WI38 (cell line): ENCODE measurements at regions not wholly inside any gene's neighbourhood (a gene's known extent, or its start where the extent isn't known, plus 50 kb on each side); places are given as distances from the start of the nearest gene placed in this dataset.

Source experiments
- H3K4me3 ChIP-seq: 2 replicates; pipeline ENCODE4 v1.5.1; 2011; ENCODE audit warnings: low read depth, mild to moderate bottlenecking, control low read depth, low read length
- CTCF ChIP-seq: IDR thresholded peaks from 2 replicates; pipeline ENCODE4 v1.5.1; 2012; ENCODE audit warnings: low read depth, mild to moderate bottlenecking, control low read depth, low read length

DNA sequence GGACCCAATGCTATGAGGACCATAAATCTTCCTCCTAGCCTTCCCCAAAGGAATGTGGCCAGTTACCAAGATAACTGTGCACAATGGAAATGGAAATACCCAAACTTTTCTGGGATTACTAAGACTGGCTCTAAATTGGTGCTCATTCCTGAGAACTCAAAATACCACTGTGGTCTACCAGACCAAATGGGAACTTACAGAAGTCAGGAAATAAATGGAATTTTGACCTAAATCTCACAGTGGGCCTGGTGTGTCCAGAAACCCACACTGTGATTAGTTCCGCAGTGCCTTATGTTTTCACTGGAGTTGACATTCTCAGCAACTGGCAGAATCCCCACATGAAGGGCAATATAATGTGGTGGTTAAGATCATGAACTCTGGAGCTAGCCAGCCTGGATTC is 99.4 kb upstream of the ZC3H12C start:
- TF ChIP-seq CTCF, result no peak
- no peak overlapping the region for H3K4me3 ChIP-seq

DNA sequence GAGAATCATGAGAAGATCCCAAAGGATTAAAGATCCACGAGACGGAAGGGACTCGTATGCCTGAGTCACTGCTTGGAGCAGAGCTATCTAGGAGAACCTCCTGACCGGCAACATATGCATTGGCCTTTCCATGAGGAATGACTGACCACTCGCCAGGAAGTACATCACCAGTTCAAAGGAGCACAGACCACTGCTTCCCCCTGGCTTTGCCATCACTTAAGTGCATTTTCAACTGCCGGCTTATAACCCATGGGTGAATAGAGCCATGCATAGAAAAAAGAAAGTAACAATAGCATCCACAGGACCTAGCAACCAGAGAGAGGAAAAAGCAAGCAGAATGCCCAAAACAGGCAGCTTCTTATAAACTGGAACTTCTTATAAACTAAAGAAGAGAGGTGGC is 98.3 kb upstream of the ZC3H12C start:
- TF ChIP-seq CTCF, result no peak
- no peak overlapping the region for H3K4me3 ChIP-seq

DNA sequence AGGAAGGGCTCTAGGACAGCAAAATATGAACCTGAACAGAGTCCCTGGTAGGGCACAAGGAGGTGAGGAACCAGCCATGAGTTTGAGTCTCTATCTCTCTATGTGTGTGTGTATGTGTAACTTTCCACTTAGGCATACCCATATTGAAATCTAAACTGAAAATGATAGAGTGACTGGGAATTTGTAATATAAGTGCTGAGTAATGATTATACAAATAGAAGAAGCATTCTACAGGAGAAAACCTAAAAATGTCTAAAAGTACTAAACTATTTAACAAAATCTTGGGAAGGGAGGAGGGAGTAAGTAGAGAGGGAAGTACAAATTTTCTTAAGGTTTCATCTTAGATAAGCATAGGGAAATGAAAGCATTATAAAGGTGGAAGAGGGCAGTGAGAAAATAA is 97.1 kb upstream of the ZC3H12C start:
- H3K4me3 ChIP-seq, result no peak overlapping the region

GRCh38 chr11:109998921-109999320 is 94.3 kb upstream of the ZC3H12C start:
- H3K4me3 ChIP-seq, result no peak overlapping the region
- no peak for TF ChIP-seq CTCF

More for the DNA sequence above, 97.1 kb upstream of the ZC3H12C start:
- TF ChIP-seq CTCF, result no peak

- H3K4me3 ChIP-seq, result no peak overlapping the region
- TF ChIP-seq CTCF, result no peak
Measured at GRCh38 chr11:110000031-110000502, 93.1 kb upstream of the ZC3H12C start.

GRCh38 chr11:110000850-110001249 is 92.3 kb upstream of the ZC3H12C start:
- TF ChIP-seq CTCF, result no peak
- H3K4me3 ChIP-seq, result no peak overlapping the region

DNA sequence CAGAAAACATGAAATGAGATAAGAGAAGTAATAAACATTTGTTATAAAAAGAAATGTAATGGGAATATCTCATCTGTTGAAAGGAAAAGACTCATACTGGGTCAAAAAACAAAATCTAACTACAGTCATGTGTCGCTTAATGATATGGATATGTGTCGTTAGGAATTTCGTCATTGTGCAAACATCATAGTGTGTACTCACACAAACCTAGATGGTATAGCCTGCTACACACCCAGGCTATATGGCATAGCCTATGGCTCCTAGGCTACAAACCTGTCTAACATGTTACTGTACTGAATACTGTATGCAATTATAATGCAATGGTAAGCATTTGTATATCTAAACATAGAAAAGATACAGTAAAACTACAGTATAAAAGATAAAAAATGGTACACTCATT is 89.8 kb upstream of the ZC3H12C start:
- no peak overlapping the region for H3K4me3 ChIP-seq
- TF ChIP-seq CTCF, result no peak
